HS-27A (cell line): ENCODE measurements at regions not wholly inside any gene's neighbourhood (a gene's known extent, or its start where the extent isn't known, plus 50 kb on each side); places are given as distances from the start of the nearest gene placed in this dataset.

Source experiments
- DNase-seq: peaks from one replicate; pipeline ENCODE4 v3.0.0-alpha.2; 2012; ENCODE audit warnings: low read depth, missing footprints

DNA sequence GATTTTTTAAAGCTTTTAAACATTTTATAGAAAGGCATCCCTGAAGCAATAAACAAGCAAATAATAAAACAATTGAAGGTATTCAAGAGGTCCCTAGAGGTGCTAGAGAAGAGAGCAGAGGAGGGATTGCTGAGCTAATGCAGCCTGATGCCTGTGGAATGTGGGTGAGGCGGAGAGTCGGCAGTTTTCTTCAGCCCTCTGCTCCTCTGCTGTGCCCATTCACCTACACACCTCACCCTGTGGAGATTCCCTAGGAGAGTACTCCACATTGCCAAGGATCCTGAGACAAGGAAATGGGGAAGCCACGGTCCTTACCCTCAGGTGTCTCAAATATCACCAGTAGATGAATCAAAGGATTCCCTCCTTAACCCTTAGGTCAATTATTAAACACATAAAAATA, 199.8 kb upstream of the POU3F2 start:
- DNase-seq: no peak

- DNase-seq: no peak
Measured at GRCh38 chr6:98635191-98635590, 199.2 kb upstream of the POU3F2 start.

GRCh38 chr6:98636941-98637340, 197.4 kb upstream of the POU3F2 start:
- no peak for DNase-seq

DNA sequence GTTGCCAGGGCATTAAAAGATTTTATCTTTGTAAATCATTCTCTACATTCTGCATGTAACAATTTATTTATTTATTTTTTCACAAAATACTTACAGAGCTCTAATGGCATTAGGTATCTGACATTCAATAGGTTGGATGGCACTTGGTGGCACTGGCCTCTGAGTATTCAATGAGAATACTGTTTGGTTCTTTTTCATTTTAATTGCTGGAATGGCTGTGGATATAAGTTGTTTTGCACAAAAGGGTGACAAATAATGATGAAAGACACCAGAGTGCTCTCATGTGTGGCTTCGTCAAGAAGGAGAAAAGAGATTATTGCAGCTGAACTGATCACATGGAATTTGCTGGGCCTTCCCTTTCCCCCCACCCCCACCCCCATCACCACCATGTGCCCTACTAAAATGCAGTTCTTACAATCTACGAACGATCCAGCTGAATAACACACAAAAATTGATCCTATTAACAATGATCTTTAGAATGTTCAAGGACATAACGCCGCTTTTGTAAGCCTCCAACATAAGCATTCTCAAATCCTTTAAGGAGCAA, 195.2 kb upstream of the POU3F2 start:
- no peak for DNase-seq

DNA sequence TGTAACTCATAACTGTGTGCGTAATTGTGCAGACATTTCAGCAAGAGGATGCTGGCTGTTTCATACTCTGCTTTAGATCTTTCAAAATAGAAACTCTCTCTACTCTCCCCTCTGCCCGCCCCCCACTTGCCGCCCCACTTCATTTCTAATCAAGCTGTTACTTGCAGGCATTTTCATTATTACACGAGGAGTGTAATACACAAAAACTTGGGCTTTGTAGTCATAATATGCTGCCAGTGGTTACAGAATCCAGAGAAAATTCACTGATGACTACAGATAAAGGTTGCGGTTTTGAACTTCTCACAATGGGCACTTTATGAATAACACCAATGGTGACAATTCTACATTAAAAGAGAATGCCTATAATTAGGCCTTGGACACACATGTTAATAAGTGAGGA, 194.0 kb upstream of the POU3F2 start:
- DNase-seq: no peak

- DNase-seq: no peak
Measured at GRCh38 chr6:98641949-98642719, 192.2 kb upstream of the POU3F2 start.

DNA sequence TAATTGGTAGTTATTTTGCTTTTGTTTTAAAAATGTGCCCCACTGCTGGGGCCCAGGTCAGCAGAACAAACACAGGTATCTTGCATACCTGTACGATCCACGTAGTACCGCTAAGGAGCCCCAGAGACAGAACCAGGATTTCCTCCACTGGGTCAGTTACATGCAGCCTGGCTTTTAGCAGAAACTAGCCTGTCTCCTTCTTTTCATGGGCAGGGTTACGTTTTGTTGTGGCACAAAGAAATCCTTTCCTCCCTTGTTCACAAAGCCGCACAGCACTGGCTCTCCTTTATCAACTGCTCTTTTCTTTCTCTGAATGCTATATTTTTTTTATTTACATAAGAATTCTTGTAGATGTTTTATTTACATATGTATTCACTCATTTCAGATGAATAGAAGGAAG, 190.3 kb upstream of the POU3F2 start:
- DNase-seq: no peak

DNA sequence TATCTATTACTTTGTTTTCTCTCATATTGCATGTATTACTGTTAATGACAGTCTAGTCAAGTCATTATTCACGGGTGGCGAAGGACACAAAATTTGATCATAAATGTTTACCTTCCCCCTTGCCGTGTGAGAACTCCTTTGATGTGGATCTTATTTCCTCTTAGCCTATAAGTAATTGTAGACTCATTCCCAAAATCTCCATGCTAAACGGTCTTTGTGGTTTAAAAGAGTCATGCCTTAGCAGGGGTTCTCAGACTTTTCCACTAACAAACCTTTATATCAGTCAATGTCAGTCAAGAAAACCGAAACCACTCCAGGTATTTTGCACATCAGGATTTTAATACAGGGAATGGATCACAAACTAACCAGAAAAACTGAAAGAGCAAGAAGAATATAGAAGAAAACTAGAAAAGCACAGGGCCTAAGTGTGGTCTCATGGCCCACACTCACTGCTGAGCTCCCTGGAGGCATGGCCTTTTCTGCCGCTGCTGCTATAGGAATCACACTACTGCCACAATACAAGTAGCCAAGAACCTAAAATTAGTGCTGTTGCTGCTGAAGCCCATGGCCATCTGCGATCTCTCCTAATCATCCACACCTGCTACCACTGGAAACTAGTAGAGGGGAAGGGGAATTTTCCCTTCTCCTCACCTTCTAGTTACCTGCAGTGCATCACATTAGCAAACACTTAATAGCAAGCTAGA, 186.0 kb upstream of the POU3F2 start:
- DNase-seq: no peak

- no peak for DNase-seq
Measured at GRCh38 chr6:98650941-98651340, 183.4 kb upstream of the POU3F2 start.

GRCh38 chr6:98653179-98653578, 181.2 kb upstream of the POU3F2 start:
- no peak for DNase-seq

- no peak for DNase-seq
Measured at GRCh38 chr6:98657764-98658163, 176.6 kb upstream of the POU3F2 start.

DNA sequence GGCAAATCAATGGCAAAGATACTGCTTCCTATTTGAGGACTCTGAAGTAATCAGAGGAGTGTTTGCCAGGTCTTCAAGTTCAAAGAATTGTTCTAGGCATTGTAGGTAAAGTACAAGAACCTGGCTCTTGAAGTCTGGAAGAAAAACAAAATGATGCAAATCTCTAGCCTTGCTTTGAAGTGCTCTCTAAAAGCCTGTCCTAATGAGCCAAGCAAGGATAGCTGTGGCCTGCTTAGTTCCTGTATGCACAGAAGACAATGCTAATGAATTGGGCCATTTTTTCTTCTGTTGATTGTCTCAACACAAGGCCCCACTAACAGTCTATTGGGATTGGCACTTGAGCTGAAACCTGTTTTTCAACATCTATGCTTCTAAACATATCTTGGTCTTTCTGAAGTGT, 165.0 kb upstream of the POU3F2 start:
- no peak for DNase-seq

GRCh38 chr6:98670045-98670746, 164.2 kb upstream of the POU3F2 start:
- DNase-seq: no peak

DNA sequence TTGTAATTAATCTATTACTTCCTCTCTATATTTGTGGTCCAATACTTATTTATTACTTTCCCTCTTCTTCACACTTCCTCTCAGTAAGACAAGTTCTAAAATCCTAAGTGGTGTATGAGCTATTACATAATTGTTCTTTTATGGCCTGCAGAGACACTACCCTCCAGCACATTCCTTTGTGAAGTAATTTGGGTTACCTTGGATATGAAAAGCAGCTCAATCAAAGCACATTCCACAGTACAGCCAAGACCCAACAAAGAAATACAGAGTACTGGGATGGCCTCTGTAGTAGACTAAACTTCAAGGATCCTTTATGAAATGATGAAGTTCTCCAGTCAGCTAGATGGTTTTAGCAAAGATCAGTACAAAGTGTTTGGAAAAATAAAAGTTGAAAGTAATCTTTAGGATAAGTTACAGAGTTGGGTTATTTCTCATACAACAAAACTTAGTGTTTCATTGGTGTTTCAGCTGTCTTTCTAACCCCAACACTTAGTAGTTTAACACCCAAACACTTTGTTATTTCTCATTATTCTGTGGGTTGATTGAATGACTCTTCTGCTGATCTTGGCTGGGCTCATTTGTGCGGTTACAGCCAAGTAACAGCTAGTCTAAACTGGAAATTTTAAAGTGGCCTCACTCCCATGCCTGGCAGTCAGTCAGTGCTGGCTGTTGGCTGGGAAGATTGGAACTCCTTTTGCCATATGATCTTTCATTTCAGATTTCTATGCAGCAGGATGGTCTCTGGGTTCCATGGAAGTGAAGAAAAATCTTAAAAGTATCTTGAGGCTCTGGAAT, 161.5 kb upstream of the POU3F2 start:
- no peak for DNase-seq

GRCh38 chr6:98678481-98678880, 155.9 kb upstream of the POU3F2 start:
- no peak for DNase-seq

GRCh38 chr6:98686008-98686601, 148.3 kb upstream of the POU3F2 start:
- no peak for DNase-seq

DNA sequence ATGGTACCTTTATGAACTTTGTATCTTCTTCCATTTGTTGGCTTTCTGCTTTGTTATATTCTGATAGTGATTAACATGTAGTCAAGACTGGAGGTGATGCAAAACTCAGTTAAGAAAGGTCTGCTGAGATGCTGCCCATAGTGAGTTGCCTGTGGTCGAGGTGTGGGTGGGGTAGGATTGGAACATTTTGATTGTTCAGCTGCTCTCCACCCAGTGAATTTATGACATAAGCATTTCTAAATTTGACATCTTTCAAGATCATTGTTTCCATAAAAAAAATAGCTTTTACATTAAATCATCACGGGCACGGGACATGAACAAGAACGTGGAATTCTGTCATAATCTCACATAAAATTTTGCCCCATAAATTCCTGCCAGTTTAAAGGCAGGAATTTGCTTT, 146.6 kb upstream of the POU3F2 start:
- no peak for DNase-seq

DNA sequence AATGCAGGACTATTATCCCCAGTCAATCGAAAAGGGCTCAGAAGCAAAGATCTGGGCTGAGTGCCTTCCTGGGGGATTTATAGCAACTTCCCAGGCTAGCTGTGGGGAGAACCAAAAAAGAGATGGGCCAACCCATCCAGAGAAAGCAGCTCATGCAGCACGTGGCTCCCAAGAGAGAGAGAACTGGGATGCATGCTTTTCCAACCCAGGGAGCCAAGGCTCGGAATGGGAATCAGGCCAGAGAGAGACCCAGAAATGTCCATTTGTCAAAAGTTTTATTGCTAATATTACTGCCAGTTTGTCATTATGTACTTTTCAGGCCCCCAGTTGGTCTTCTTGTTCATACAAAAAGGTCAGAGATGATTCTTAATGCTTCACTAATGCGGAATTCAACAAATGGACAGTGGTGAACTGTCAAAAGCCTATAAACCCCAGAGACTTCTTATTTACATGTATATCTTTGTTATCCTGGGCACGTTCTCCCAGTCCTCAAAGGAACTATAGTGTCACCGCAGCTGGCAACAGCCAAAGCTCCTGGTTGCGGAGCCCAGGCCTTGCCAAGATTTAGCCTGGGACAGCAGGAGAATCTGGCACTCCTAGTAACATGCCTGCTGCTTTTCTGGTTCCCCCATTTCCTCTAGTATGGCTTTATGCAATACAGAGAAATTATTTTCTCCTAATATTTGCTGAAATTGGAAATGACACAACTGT, 139.1 kb upstream of the POU3F2 start:
- no peak for DNase-seq

DNA sequence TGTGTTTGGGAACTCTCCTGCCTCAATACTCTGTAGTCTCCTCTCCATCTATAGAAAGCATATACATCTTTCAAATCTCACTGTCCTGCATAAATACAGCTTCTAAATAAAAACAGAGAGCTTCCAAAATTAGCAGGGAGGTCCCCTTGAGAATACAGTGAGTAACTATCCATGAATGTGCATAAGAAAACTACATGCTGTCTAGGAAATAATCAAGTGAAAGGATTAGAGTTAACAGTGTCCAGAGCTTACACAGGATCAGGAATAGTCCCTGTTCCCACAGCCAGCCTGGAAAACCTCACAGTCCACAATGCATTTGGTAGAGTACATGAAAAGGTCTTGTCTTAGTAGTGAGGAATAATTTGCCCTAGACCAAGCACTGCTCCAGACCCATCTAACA, 123.0 kb upstream of the POU3F2 start:
- DNase-seq: no peak

DNA sequence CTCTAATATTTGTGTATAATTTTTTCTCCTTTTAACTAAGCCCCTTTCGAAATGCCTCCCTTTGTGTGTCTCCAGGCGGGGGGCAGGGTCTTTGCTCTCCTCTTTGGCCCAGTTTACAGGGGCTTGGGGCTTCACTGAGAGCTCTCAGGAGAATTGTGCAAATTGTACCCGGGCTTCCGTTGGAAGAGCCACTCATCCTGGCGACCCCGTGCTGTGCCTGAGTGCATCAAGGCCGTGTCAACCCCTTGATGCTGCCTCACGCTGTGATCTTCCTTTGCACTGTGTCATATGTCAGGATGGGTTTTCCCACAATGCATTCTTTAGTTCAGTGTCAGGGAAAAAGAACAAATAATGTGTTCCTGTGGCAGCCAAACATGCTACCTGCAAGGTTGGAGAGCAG, 118.0 kb upstream of the POU3F2 start:
- no peak for DNase-seq

GRCh38 chr6:98717322-98717877, 117.0 kb upstream of the POU3F2 start:
- DNase-seq: no peak
